ENCODE measurements at regions not wholly inside any gene's neighbourhood (a gene's known extent, or its start where the extent isn't known, plus 50 kb on each side); places are given as distances from the start of the nearest gene placed in this dataset.

GRCh38 chr18:78688249-78688648 lies 291.4 kb upstream of the SALL3 start:
- no peak for TF ChIP-seq CTCF (IDR thresholded peaks at IDR 0.05; ENCODE audit: borderline replicate concordance, extremely low read depth, low read length, poor library complexity, severe bottlenecking)
- TF ChIP-seq EZH2 (IDR thresholded peaks at IDR 0.05; ENCODE audit: borderline replicate concordance, low read depth, low read length, severe bottlenecking), result no peak

Data from DND-41 (cell line).